CD4-positive, alpha-beta T cell treated with Interleukin-2 at 100 ng/mL for 4 hours (primary cell): ENCODE measurements at regions not wholly inside any gene's neighbourhood (a gene's known extent, or its start where the extent isn't known, plus 50 kb on each side); places are given as distances from the start of the nearest gene placed in this dataset.

Source experiments
- DNase-seq: peaks from one replicate; pipeline ENCODE4 v3.0.0-alpha.2; 2020; ENCODE audit warnings: low spot score

- no peak for DNase-seq
These were observed 71.0 kb downstream of the SEM1 start for GRCh38 chr7:96638669-96639068.

- DNase-seq: no peak
These were observed 72.1 kb downstream of the SEM1 start for GRCh38 chr7:96637522-96637921.

GRCh38 chr7:96636979-96637378 lies 72.7 kb downstream of the SEM1 start:
- DNase-seq: no peak

DNA sequence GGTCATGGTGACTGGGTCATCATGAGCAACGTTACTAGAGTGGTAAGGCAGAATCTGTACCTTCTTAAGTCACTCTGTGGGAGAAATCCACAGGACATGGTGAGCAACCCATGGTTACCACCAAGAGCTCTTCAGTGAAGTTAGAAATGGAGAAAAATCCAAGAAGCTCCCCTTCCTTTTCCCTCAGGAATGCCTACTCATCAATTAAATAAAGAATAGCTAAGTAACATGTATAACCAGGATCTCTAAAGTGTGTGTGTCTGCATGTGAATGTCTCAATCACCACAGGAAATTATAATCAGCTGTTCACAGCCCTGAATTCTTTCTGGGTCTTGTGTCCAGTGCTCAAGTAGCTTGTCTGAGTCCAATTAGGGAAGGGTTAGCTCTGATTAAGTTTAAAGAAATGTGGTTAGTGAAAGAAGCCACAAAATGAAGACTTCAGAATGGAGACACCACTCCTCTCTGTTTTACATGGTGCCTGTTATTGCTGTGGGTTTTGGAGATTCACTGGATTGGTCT lies 73.2 kb downstream of the SEM1 start:
- no peak for DNase-seq

DNA sequence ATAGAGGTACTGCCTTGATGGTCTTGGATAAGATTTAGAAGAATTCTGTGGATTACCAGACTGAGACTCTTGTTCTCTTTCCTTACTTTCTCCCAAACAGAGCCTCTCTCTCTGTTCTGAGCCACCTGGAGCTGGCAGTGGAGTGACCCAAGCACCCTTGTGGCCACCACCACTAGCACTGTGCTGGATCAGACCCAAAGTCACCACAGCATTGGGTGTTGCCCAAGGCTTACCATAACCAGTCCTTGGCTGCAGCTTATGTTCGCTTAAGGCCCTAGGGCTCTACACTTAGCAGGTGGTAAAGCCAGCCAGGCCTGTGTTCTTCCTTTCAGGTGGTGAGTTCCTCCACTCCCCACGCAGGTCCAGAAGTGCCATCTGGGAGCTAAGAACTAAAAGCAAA lies 79.8 kb downstream of the SEM1 start:
- DNase-seq: no peak

DNA sequence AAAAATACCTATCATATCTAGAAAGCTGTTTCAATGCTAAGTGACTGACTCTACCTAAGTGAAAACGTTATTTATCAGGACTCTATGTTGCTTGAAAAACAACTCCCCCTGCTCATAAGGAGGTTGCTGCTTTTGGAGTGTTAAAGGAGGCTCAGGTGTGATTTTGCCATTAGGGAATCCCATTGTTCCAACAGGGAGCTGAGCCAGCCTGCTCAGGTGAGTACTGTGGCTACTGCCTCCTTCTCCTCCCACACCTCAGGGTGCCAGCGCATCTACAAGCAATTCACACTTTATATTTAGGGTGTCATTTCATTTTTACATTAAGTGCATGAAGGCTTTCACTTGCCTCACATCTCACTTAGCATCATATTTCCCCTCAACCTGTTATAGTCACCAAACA lies 84.7 kb downstream of the SEM1 start:
- DNase-seq: no peak

GRCh38 chr7:96621932-96622331 lies 87.7 kb downstream of the SEM1 start:
- no peak for DNase-seq

DNA sequence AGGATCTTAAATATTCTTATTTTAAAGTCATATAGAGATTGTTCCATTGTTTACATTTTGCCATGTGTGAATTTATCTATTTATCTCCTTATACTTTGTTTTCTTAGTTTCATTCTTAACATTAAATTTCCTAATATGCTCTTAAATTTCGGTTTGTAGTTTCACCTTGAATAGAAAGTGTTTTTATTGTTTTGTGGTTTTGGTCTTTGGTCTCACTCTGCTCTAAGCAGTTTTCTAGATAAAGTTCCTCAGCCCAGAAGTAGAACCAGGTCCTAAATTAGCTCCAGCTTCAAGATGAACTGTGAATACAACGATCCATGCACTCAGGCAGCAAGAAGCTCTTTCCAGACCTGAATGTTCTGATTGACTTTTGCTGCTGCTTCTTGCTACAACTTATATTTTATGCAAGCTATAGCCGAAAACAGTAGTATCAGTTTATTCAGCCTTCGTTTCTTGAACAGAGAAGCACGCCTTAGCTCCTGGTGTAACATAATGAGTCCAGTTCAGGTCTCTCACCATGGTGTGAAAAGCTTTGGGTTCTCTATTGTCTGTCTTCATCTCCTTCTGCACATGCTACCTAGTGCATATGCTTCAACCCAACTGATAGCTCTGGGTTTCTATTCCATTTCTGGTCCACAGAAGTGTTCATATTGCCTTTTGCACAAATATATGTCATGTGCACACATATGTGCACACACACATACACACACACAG lies 95.3 kb downstream of the SEM1 start:
- no peak for DNase-seq

DNA sequence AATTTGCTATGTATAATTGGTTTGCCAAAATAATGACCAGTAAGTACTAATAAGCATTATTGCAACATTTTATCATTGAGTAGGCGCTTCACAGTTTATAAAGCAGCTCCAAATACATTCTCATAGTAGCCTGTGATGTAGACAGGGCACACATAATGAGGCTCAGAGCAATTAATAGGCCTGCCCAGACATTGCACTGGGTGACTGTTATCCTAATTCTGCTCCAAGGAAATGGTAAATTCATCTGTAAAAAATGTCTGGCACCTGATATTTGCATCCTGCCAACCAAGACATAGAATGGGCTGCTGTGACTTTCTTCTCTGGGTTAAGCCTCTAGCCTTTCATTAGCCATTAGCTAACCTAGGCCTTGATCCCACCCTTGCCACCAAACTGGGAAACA lies 97.6 kb downstream of the SEM1 start:
- no peak for DNase-seq

GRCh38 chr7:96605045-96605716 lies 104.5 kb downstream of the SEM1 start:
- DNase-seq: no peak

DNA sequence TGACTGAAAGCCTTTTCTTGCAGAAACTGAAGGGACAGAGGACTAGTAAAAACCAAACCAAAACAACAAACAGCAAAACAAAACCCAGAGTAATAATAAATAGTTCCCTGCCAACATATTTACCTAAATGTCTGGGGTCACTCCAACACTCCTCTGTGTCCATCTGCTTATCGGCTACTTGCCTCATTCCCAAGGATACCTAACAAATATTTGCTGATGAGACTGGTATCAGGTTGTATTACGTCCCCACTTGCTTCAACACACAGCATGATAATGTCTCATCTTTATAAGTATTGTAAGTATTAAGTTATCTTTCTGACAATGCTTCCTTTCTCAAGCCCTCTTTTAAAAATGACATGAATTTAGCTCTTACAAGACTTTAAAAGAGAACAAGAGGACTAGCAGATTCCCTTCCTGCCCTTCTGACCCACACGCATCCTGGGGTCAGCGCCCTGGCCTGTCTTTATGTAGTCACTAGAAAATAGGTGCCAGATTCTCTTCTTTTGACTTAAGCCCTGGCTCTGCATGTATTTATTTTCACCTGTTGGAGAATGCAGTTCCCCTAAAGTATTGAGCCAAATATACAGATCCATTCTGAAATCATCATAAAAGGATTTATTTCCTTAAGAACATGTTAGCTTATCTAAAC lies 110.2 kb downstream of the SEM1 start:
- no peak for DNase-seq

DNA sequence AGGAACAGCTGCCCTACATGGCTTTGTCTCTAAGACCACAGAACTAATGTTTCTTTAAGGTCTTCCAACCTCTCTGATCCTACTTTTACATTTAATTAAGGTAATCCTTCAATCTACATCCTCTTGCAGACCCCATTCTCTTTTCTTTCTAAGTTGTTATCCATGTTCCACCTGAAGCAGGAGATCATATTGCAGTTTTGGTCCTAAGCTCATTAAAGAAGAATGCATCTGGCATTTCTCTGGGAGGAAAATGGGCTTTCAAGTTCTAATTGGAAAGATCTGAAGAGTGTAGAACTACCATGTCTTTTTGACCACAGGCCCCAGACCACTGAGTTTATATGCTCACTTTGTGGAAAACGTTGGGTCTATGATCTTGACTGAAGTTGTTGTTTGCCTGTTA lies 111.2 kb downstream of the SEM1 start:
- no peak for DNase-seq

- DNase-seq: no peak
These were observed 113.4 kb downstream of the SEM1 start for GRCh38 chr7:96596120-96596826.

- no peak for DNase-seq
These were observed 117.6 kb downstream of the SEM1 start for GRCh38 chr7:96591900-96592676.

DNA sequence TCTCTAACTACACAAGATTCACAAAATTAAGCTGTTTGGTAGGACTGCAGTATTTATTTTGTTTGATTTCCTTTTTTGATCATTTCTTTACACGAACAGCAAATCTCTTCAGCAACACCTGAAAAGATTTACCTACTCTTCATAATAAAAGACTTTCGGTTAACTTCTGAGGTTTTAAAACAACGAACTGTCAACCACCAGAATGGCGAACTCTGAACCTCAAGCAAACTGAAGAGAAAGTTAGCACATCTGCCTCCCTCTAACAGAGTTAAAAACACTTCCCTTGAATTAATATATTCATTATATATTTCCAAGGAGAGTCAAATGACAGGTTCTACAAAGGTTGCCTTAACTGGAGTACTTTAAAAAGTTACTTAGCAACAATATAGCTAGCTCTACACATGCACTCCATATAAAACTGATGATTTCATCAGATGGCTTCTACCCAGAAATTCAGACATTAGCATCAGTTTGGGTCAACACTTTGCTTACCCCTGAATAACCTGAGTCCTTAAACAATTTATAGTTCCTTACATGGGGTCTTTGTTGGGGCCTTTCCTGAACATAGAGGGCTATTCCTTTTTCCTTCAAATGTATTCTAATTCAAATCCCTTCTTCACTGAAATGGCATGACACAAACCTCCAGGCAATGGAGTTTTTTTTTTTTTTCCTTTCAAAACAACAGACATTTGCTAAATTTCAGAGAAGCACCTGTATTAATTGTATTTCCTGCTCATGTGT lies 118.3 kb downstream of the SEM1 start:
- no peak for DNase-seq

GRCh38 chr7:96589038-96589437 lies 120.6 kb downstream of the SEM1 start:
- no peak for DNase-seq

- no peak for DNase-seq
These were observed 130.5 kb downstream of the SEM1 start for GRCh38 chr7:96579119-96579518.

DNA sequence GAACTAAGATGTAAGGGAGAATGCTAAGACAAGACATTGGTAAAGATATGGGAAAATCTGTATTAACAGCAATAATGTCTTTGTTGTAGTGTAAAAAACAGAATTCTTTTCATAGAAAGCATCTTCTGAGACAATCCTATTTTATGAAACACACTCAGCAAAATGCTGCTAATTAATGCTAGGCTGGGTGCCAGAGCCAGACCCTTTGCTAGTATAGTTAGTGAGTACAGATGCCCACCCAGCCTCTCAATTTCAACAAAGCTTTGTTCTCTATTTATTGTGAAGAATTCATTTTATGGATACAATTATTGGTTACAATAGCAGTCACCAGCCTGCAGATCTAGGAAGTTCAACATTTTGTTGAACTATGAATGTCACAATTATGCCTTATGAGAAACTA lies 131.0 kb downstream of the SEM1 start:
- no peak for DNase-seq

DNA sequence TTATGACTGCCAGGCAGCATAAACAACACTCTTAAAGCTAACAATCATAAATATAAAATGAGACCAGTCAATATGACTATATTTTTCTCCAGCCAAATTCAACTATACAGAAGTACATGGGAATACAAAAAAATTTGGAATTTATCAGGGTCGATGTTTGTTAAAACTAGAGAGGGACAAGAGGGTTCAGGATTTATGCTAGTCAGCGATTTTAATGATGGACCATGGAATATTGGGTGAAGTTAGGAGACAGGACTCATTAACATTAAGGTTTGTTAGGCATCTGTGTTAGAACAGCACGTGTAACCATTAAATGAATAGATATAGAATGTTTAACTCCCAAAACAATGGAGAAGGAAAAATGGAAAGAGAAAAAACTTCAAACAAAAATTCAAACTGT lies 146.2 kb downstream of the SEM1 start:
- no peak for DNase-seq

DNA sequence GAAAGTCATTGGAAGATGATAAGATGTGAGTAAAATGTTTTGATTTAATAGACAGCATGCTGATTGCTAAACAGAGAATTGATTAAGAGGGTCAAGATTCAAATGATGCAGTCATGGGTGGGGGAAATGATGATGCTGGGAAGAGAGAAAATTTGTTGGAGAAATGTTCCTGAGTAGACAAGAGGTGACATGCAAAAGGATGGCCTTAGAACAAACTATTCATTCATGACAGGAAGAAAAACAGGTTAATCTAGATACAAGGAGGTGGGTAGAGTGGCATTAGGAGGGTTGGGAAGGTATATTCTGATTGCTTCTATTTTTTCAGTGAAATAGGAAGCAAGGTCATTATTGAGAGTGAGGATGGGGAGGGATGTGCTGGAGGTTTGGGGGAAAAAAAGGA lies 146.7 kb downstream of the SEM1 start:
- no peak for DNase-seq

DNA sequence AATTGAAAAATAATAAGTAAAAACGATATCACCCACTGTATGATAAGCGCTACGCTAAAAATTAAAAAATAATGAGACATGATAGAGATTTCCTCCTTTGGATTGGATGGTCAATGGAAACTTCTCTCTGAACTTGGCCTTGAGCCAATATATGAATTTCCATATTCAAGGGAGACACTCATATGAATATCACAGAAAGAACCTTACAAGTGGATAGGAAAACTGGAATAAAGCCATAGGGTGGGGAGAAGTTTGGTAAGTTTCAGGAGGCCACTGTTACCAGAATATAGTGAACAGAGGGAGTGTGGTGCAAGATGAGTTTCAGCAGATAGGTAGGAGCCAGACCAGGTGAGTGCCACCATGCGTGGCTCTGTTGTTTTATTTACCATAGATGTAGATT lies 147.2 kb downstream of the SEM1 start:
- no peak for DNase-seq
